H9 (cell line): ENCODE measurements at regions not wholly inside any gene's neighbourhood (a gene's known extent, or its start where the extent isn't known, plus 50 kb on each side); places are given as distances from the start of the nearest gene placed in this dataset.

Experiments used
- DNase-seq: peaks from one replicate; pipeline ENCODE4 v3.0.0-alpha.2; 2017
- H2AFZ ChIP-seq: one replicate; pipeline ENCODE4 v1.6.1; 2013; ENCODE audit warnings: mild to moderate bottlenecking, low read length, control low read depth, moderate library complexity
- H2AK5ac ChIP-seq: 2 replicates; pipeline ENCODE4 v1.6.1; 2013; ENCODE audit warnings: low read length, control low read depth, mixed read lengths; ENCODE audit not compliant: insufficient read length
- H2BK120ac ChIP-seq: one replicate; pipeline ENCODE4 v1.6.1; 2013; ENCODE audit warnings: low read depth, mild to moderate bottlenecking, low read length, control low read depth, inconsistent platforms; ENCODE audit not compliant: poor library complexity, severe bottlenecking
- H2BK12ac ChIP-seq: 2 replicates; pipeline ENCODE4 v1.6.1; 2013; ENCODE audit warnings: low read length, control low read depth, mixed read lengths, low read depth; ENCODE audit not compliant: insufficient read length
- H2BK15ac ChIP-seq: 2 replicates; pipeline ENCODE4 v1.6.1; 2013; ENCODE audit warnings: low read depth, low read length, control low read depth
- H2BK20ac ChIP-seq: one replicate; pipeline ENCODE4 v1.6.1; 2013; ENCODE audit warnings: low read depth, mild to moderate bottlenecking, low read length, control low read depth, inconsistent platforms; ENCODE audit not compliant: poor library complexity, severe bottlenecking
- H2BK5ac ChIP-seq: 2 replicates; pipeline ENCODE4 v1.6.1; 2013; ENCODE audit warnings: low read length, control low read depth, mixed read lengths; ENCODE audit not compliant: insufficient read length
- H3K14ac ChIP-seq: 2 replicates; pipeline ENCODE4 v1.6.1; 2013; ENCODE audit warnings: low read length, control low read depth; ENCODE audit not compliant: insufficient read depth
- H3K18ac ChIP-seq: 2 replicates; pipeline ENCODE4 v1.6.1; 2013; ENCODE audit warnings: low read depth, mild to moderate bottlenecking, mixed read lengths, low read length, control low read depth; ENCODE audit not compliant: insufficient read length
- H3K23ac ChIP-seq: 2 replicates; pipeline ENCODE4 v1.6.1; 2013; ENCODE audit warnings: low read length, control low read depth, mixed read lengths, low read depth; ENCODE audit not compliant: insufficient read length
- H3K23me2 ChIP-seq: 2 replicates; pipeline ENCODE4 v1.6.1; 2013; ENCODE audit warnings: low read depth, mild to moderate bottlenecking, mixed read lengths, low read length, control low read depth; ENCODE audit not compliant: insufficient read length, poor library complexity, severe bottlenecking
- H3K27ac ChIP-seq: 2 replicates; pipeline ENCODE4 v1.5.1; 2013; ENCODE audit warnings: low read length, control low read depth, mixed read lengths, low read depth; ENCODE audit not compliant: insufficient read length
- H3K27me3 ChIP-seq: 2 replicates; pipeline ENCODE4 v1.6.1; 2013; ENCODE audit warnings: low read length, control low read depth, inconsistent platforms; ENCODE audit not compliant: insufficient read depth
- H3K4ac ChIP-seq: 2 replicates; pipeline ENCODE4 v1.6.1; 2013; ENCODE audit warnings: low read depth, mild to moderate bottlenecking, control low read depth, inconsistent platforms, low read length, moderate library complexity
- H3K4me1 ChIP-seq: 2 replicates; pipeline ENCODE4 v1.6.1; 2013; ENCODE audit warnings: low read length, control low read depth, inconsistent platforms; ENCODE audit not compliant: insufficient read depth
- H3K4me2 ChIP-seq: 2 replicates; pipeline ENCODE4 v1.6.1; 2013; ENCODE audit warnings: low read length, control low read depth, mixed read lengths; ENCODE audit not compliant: insufficient read length, insufficient read depth
- H3K56ac ChIP-seq: 2 replicates; pipeline ENCODE4 v1.6.1; 2013; ENCODE audit warnings: low read depth, mild to moderate bottlenecking, mixed read lengths, low read length, control low read depth; ENCODE audit not compliant: insufficient read length
- H3K79me1 ChIP-seq: 2 replicates; pipeline ENCODE4 v1.6.1; 2013; ENCODE audit warnings: low read depth, mild to moderate bottlenecking, moderate library complexity, low read length, control low read depth, inconsistent platforms; ENCODE audit not compliant: insufficient read depth, poor library complexity, severe bottlenecking
- H3K79me2 ChIP-seq: 2 replicates; pipeline ENCODE4 v1.6.1; 2013; ENCODE audit warnings: low read length, control low read depth, inconsistent platforms; ENCODE audit not compliant: insufficient read depth
- H3K9ac ChIP-seq: 2 replicates; pipeline ENCODE4 v1.6.1; 2013; ENCODE audit warnings: low read length, control low read depth, mixed read lengths; ENCODE audit not compliant: insufficient read length; ENCODE audit errors: extremely low read depth
- H3K9me3 ChIP-seq: one replicate; pipeline ENCODE4 v1.6.1; 2013; ENCODE audit warnings: low read depth, low read length, inconsistent platforms; ENCODE audit not compliant: control insufficient read depth
- H3T11ph ChIP-seq: one replicate; pipeline ENCODE4 v1.6.1; 2013; ENCODE audit warnings: mild to moderate bottlenecking, low read length, control low read depth, inconsistent platforms
- H4K20me1 ChIP-seq: one replicate; pipeline ENCODE4 v1.6.1; 2013; ENCODE audit not compliant: control insufficient read depth, insufficient read length, insufficient read depth
- H4K5ac ChIP-seq: 2 replicates; pipeline ENCODE4 v1.6.1; 2013; ENCODE audit warnings: low read depth, mild to moderate bottlenecking, mixed read lengths, low read length, control low read depth; ENCODE audit not compliant: insufficient read length
- H4K8ac ChIP-seq: replicated peaks from 2 replicates; pipeline ENCODE4 v1.6.1; 2013; ENCODE audit warnings: low read length, control low read depth, mixed read lengths, low read depth; ENCODE audit not compliant: insufficient read length
- H4K91ac ChIP-seq: 2 replicates; pipeline ENCODE4 v1.6.1; 2013; ENCODE audit warnings: low read depth, mild to moderate bottlenecking, moderate library complexity, mixed read lengths, low read length, control low read depth; ENCODE audit not compliant: insufficient read length
- H3K27ac Mint-ChIP-seq, 3 experiments: 2 replicates in 2 of 3; 3 replicates in 1 of 3; pipeline ENCODE4 v1.8.0; 2020 to 2021; ENCODE audit warnings: mixed read lengths in 3 of 3, mild to moderate bottlenecking in 1 of 3, moderate library complexity in 1 of 3
- H3K27me3 Mint-ChIP-seq: 2 replicates; pipeline ENCODE4 v1.8.0; 2021; ENCODE audit warnings: low read depth, mild to moderate bottlenecking, moderate library complexity, mixed read lengths
- H3K36me3 Mint-ChIP-seq, 3 experiments: 2 replicates in 2 of 3; 3 replicates in 1 of 3; pipeline ENCODE4 v1.8.0; 2020 to 2021; ENCODE audit warnings: low read depth in 3 of 3, mixed read lengths in 3 of 3; ENCODE audit not compliant: insufficient read depth in 1 of 3
- H3K4me1 Mint-ChIP-seq, 2 experiments: 2 replicates each; pipeline ENCODE4 v1.8.0; 2020; ENCODE audit warnings: mixed read lengths in 2 of 2
- H3K4me3 Mint-ChIP-seq, 2 experiments: 2 replicates in 1 of 2; 3 replicates in 1 of 2; pipeline ENCODE4 v1.8.0; 2020 to 2021; ENCODE audit warnings: mild to moderate bottlenecking in 2 of 2, mixed read lengths in 2 of 2, moderate library complexity in 1 of 2
- H3K9me3 Mint-ChIP-seq, 2 experiments: 2 replicates in 1 of 2; 3 replicates in 1 of 2; pipeline ENCODE4 v1.8.0; 2020; ENCODE audit warnings: mild to moderate bottlenecking in 2 of 2, mixed read lengths in 2 of 2, moderate library complexity in 1 of 2
- WGBS: extraction: QIAGEN DNeasy Blood & Tissue Kit; methylation state at CpG from one replicate; pipeline ENCODE4 v1.1.7; 2013; ENCODE audit warnings: missing lambda C conversion rate, low lambda C conversion rate, mixed read lengths; ENCODE audit not compliant: insufficient read length; ENCODE audit errors: extremely low coverage; 5-methylcytosine and 5-hydroxymethylcytosine counted together
- TF ChIP-seq, protein P1 (sequence below): fragments of 200-600 bp; sonication (generic); conservative IDR thresholded peaks from 3 replicates; pipeline ENCODE4 v1.8.0; 2021; ENCODE audit warnings: antibody characterized with exemption, mild to moderate bottlenecking

DNA sequence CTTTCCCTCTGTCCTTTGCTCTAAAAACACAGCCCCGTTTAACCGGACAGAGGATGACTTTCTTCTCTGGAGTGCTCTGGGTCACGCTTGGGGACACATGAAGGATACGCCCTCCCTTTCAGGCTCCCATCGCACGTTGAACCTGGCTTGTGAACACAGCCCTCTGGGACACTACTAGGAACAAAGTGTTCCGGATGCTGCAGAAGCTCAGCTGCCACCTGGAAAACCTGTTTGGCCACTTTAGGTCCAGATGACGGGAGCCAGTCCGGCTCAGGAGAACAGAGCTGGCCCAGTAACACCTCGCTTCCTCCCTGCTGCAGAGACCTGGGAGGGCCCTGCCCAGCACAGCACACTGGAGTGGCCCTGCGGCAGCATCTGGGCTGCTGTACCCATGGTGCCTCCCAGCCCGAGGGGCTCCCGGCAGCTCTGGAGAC lies 60.1 kb downstream of the GADD45G start:
- Histone ChIP-seq H2AK5ac (no peak overlapping the region), H3K27ac (no peak overlapping the region), H3K79me2 (no peaks in the 10 kb centered on the region), H3K79me1 (no peaks in the 10 kb centered on the region), H2BK5ac (no peak overlapping the region), H3K4me2 (no peak overlapping the region), H3K56ac (no peak overlapping the region), H3K9ac (no peak overlapping the region), H3K27me3 (no peaks in the 10 kb centered on the region; the same call in 1 of the 2 replicates), H4K91ac (no peak overlapping the region), H3K14ac (no peak overlapping the region), H3K4me1 (peaks cover 13% of the 10 kb centered on the region; the same call in 1 of the 2 replicates), H3K23me2 (no peaks in the 10 kb centered on the region), H3K23ac (no peak overlapping the region), H4K5ac (no peak overlapping the region), H3K9me3 (no peaks in the 10 kb centered on the region), H2BK15ac (no peak overlapping the region), H2BK12ac (no peak overlapping the region), H3T11ph (no peak overlapping the region), H3K4ac (no peak overlapping the region), H3K18ac (no peak overlapping the region), H4K20me1 (no peaks in the 10 kb centered on the region), H4K8ac (no peak overlapping the region), H2BK120ac (no peak overlapping the region), H2AFZ (no peak overlapping the region), H2BK20ac (no peak overlapping the region)
- DNase-seq = peak; percentile 61
- no peaks in the 10 kb centered on the region for H3K9me3 Mint-ChIP-seq
- WGBS = no CpG with 5 or more reads among the region's 13 CpGs
- H3K4me3 Mint-ChIP-seq = peak overlapping the region in 1 of 2 experiments; percentile 8; a peak in 1 of 5 replicates
- H3K27ac Mint-ChIP-seq = peak overlapping the region in 2 of 3 experiments; percentile 68 to 85; a peak in 2 of 7 replicates
- H3K4me1 Mint-ChIP-seq = peaks cover 37 to 43% of the 10 kb centered on the region in 2 experiments
- H3K36me3 Mint-ChIP-seq = no peaks in the 10 kb centered on the region; a peak in 1 of 7 replicates
- TF ChIP-seq, protein P1, sequence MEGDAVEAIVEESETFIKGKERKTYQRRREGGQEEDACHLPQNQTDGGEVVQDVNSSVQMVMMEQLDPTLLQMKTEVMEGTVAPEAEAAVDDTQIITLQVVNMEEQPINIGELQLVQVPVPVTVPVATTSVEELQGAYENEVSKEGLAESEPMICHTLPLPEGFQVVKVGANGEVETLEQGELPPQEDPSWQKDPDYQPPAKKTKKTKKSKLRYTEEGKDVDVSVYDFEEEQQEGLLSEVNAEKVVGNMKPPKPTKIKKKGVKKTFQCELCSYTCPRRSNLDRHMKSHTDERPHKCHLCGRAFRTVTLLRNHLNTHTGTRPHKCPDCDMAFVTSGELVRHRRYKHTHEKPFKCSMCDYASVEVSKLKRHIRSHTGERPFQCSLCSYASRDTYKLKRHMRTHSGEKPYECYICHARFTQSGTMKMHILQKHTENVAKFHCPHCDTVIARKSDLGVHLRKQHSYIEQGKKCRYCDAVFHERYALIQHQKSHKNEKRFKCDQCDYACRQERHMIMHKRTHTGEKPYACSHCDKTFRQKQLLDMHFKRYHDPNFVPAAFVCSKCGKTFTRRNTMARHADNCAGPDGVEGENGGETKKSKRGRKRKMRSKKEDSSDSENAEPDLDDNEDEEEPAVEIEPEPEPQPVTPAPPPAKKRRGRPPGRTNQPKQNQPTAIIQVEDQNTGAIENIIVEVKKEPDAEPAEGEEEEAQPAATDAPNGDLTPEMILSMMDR = no peak
- peaks cover 3% of the 10 kb centered on the region for H3K27me3 Mint-ChIP-seq
